CD4-positive, alpha-beta T cell treated with Interleukin-10 for 1 hour (primary cell): ENCODE measurements at regions not wholly inside any gene's neighbourhood (a gene's known extent, or its start where the extent isn't known, plus 50 kb on each side); places are given as distances from the start of the nearest gene placed in this dataset.
A peak's percentile ranks its signal among the peaks of the same experiment; 100 is the strongest.

ENCODE experiments used
- DNase-seq: peaks from one replicate; pipeline ENCODE4 v3.0.0-alpha.2; 2020

GRCh38 chr3:31357451-31357850 is 175.3 kb upstream of the STT3B start:
- no peak for DNase-seq

DNA sequence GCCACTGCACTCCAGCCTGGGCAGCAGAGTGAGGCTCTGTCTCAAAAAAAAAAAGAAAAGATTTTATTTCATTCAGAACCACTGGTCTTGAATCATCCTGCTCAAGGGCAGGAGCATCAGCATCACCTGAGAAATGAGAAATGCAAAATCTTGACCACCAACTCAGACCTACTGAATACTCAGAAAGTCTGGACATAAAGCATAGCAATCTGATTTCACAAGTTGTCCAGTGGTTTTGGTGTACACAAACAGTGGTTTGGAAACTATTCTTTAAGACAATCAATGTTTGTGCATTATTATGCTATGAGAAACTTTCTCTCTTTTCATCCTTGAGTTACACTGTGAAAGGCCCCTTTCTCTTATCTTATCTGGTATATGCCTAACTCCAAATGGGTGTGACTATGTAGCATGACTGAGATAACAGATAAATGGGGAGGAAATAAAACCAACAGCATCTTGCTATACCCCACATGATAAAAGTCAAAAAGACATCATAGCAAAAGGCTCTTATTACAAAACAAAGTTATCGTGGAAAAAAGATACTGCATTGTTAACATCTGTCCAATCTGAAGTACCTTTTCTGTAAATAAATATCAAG is 174.2 kb upstream of the STT3B start:
- no peak for DNase-seq

DNA sequence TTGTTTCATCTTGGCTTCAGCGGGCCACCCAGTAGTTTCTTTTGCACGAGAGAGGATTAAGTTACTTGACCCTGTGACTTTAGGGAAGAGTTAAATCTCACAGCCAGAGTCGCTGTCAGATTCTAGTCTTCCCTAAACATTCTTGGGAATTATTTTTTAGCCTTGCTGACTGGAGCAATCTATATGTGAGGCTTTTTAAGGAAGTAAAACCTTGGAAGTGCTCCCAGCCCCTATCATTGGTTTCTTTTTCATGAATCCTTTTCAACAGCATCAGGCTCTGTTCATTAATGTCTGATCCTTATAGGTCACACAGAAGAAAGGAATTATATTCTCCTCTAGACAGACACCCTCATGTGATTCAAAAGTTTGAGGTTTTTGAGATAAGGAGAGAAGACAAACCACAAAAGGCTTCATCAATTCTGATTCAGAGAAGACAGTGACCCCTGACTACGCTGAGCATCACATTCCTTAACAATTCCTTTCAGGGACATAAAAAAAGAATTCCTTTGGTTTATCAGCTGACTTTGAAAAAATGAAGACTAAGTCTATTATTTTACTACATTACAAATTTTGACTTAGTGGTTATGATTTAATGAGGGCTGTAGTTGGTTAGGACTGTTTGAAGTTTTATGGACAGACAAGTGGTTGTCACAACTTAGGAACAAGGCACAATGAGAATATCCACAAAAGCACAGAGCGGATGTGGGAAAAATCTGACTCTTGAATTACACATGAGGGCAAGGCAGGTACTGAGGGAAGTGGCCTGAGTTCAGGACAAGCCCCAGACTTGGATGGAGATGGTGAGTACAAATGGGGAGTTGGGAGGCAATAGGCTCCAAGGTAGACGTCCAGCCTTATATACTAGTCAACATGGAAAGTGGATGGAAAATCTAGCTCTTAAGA is 171.1 kb upstream of the STT3B start:
- no peak for DNase-seq

DNA sequence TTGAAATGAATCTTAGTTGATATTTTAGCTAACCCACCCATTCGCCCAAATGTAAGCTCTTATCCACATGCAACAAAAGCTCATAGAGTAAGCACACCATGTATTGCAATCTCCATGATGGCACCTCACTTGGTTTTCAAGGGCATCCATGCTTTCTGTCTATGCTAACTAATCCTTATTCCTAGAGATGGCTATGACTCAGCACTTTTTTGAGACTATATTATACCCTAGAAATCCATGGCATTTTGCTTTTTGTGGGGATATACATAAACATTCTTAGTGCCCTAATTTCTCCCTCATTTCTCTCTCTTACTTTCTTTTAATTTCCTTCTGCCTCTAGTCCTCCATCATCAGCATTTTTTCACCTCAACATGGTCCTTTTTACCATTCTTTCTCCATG is 168.5 kb upstream of the STT3B start:
- no peak for DNase-seq

DNA sequence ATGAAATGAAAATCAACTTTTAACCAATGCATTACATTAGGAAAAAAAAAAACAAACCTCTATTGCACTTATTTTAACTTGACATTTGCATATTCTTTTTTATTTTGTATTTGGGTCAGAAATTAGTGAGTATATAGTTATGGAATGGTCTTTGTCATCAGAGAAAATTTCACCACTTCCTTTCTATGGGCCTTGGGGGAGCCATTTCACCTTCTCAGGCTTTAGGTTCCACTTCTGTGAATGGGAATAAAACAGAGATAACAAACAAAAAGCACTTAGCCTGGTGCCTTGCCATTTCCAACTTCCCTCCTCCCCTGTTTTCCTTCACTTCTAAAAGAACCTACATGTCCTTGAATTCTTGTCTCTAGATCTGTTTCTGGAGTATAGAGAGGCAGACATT is 168.0 kb upstream of the STT3B start:
- DNase-seq = no peak

DNA sequence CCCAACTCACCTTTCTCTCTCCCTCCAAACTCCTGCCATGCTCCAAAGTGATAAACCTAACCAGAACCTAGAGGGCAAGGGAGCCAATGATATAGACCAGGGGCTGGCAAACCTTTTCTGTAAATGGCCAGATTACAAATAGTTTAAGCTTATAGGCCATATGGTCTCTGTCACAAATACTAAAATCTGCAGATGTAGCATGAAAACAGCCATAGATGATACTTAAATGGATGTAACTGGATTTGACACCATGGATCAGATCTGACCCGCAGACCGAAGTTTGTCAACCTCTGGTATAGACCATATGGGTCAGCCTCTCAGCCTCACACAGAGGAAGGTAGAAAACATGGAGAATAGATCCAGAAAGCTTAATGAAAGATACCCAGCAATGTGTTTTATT is 165.2 kb upstream of the STT3B start:
- DNase-seq = no peak

DNA sequence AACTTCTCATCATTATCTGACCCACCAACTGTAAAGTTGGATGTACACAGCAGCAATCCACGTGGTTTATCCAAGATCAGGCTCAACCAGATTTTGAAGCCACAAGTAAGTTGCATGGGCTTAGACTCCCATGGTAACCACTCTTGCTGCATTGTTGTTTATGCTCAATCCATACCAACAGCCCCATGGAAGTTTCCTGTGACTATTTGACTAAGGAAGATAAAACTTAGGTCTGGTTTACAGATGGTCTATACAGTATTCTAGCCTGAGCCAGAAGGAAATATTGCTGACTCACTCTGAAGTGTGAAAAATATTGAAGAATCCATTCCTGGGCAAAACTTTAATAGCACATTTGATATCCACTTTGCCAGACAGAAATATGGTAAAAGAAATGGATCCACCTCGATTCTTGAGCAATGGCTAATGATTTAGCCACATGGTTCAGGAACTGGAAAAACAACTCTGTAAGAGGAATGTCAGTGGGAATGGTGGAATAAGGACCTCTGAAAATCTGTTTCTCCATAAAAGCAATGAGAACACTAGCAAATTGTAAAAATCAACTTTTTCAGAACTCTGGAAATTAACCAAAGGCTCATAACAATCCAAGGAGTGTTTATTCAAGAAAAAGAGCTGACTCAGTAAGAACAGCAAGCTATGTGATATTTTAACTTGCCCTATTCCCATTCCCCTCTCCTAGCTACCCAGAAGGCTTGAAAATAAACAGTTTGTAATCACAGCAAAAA is 162.9 kb upstream of the STT3B start:
- DNase-seq = no peak

GRCh38 chr3:31370380-31370666 is 162.4 kb upstream of the STT3B start:
- no peak for DNase-seq

GRCh38 chr3:31370681-31371080 is 162.0 kb upstream of the STT3B start:
- no peak for DNase-seq

- DNase-seq = no peak
Measured at GRCh38 chr3:31371484-31372177, 161.1 kb upstream of the STT3B start.

GRCh38 chr3:31373681-31374080 is 159.0 kb upstream of the STT3B start:
- DNase-seq = no peak

DNA sequence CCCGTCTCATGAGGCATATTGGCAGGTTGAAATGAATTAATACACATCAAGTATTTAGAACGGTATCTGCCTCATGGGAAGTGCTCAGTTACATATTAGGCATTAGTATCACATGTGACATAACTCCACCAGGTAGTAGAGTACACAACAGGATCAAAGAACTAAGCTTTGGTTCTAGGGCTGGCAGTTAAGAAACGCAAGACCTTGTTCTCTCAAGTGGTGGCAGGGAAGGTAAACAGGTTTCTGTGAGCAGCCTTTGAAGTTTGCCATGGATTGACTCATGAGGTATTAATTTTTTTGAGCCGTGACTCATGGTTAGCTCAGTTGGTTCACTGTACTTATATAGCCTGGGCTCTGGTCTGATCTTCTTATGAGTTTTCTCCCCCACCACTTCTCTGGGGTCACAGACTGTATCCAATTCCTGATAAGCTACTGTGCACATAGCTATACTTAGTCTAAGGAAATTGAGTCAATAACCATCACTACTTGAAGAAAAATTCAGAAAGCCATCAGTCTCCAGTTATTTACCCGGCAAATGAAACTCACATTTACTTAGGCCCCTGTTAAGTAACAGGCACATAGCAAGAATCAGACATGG is 155.6 kb upstream of the STT3B start:
- peak; percentile 35 for DNase-seq

DNA sequence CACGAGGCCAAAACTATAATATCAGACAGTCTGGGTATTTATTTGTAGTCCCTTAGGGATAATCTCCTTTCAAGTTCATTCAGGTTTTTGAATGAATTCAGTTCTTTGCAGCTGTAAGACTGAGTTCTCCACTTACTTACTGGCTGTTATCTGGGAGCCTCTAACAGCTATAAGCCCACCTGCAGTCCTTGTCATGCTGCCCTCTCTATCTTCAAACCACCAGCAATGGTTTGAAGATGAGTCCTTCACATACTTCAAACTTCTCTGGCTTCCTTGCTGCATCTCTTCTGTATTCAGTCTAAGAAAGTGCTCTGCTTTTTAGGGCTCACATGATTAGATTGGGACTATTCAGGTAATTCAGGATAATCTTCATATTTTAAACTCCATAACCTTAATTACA is 154.5 kb upstream of the STT3B start:
- no peak for DNase-seq

DNA sequence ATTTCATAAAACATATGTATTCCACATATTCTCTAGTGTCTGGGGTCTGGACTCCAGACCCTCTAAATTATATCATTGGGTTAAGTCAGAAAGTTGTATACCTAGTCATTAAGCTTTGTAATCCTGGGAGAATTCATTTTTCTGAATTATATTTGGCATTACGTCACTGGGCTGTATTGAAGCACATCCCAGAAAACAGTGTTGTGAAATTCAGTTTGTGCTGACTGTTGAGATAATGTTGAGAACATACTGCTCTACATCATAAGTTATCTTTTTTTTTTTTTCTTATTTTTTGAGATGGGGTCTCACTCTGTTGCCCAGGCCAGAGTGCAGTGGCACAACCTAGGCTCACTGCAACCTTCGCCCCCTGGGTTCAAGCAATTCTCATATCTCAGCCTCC is 153.1 kb upstream of the STT3B start:
- no peak for DNase-seq

DNA sequence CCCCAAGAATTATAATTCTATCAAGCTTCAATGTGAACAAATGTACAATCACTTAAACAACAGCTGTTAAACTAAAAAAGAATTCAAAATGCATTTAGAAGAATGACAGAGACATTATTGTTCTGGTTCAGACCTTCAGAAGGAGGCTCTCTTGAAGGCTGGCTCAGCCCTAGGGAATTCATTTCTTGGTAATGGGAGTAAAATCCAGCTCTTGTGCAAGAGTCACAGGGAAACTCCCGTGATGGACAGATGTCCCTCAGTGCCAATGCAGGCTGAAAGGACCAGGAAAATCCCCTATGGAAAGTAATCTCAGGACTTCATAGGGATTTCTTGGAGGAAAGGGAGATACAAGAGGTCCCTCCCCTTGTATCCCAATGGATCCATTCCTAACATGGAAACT is 149.9 kb upstream of the STT3B start:
- DNase-seq = no peak

GRCh38 chr3:31384117-31384516 is 148.6 kb upstream of the STT3B start:
- DNase-seq = no peak

- DNase-seq = no peak
Measured at GRCh38 chr3:31389939-31390338, 142.8 kb upstream of the STT3B start.

GRCh38 chr3:31390466-31390865 is 142.3 kb upstream of the STT3B start:
- DNase-seq = no peak

GRCh38 chr3:31391150-31391549 is 141.6 kb upstream of the STT3B start:
- no peak for DNase-seq

- DNase-seq = no peak
Measured at GRCh38 chr3:31392568-31392967, 140.2 kb upstream of the STT3B start.

DNA sequence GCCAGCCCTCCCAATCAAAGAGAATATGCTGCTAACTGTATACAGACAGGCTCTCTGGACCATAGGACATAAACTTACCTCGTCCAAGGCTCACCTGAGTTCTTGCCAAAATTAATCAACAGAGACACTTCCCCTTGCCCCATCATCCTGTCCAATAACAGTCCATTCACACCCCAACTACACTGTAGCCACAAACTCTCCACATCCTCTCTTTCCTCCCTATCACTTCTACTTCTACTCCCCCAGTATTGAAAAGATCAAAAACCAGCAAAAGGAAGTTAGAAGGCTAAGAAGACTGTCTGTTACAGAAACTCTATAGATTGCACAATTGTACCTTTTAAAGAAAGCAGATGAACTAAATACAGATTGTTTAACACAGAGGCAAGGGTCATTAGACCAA is 133.5 kb upstream of the STT3B start:
- DNase-seq = no peak

GRCh38 chr3:31402117-31402516 is 130.6 kb upstream of the STT3B start:
- DNase-seq = no peak

DNA sequence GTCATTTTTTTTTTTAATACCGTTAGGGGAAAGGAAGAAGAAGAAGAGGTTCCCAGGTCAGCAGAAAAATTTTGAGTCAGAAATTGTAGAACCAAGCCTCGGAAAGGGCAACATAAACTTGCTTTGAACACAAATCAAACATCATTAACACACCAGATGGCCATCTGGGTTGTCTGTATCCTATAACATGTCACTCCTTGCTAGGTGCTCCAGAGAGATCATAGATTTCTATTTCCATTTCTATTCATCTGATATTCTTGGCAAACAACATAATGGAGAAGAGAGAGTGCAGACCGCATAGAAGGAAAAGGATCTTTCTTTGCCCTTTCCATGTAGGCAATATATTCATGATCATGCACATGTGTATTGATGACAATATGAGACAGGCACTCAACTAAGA is 129.5 kb upstream of the STT3B start:
- DNase-seq = no peak
